Activated CD4-positive, alpha-beta T cell treated with anti-CD3 and anti-CD28 coated beads, Interleukin-2, Interleukin-4, amounts not matched to agents 100 ng/mL and 50 ng/mL, durations not matched to agents 16 hours and 8 hours (primary cell): ENCODE measurements at regions not wholly inside any gene's neighbourhood (a gene's known extent, or its start where the extent isn't known, plus 50 kb on each side); places are given as distances from the start of the nearest gene placed in this dataset.
"Not testable (repeated sequence)": the region's sequence is repeated elsewhere in the genome, so short reads cannot be mapped to it uniquely, and the experiment has no call there.

ENCODE experiments used
- DNase-seq: peaks from one replicate; pipeline ENCODE4 v3.0.0-alpha.2; 2020; ENCODE audit warnings: low spot score

DNA sequence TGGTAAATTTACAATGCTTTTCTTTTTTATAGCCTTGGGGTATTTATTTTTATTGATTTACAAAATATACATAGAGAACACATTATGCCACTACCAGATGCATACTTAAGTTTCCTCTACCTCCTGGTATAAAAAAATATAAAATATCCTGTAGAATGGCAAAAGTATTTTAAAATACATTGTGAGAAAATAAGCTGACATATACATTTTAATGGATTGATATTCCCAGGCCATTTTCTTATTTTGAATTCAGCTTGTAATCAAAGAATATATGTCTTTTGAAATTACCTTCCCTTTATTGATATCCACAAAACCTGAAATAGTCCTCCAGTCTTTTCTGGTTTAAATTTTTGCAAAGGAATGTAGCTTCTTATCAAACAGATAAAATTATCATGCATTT, 923.9 kb downstream of the CDH18 start:
- no peak for DNase-seq

DNA sequence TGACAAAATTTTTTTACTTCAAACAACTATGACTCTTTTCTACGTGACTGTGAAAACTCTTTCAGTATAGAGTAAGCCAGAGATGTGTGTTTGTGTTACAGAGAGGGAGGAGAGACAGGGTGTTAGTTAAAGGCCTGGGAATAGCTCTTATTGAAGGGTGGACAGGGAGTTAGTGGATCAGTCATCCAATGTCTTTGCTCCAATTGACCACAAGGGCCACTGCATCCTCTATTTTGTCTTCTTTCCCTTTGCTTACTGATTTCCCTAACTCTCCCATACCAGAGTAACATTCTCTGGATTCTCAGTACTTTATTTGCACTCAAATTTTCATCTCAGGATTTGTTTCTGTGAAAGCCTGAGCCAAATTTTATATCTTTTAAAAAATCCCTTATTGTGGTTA, 920.3 kb downstream of the CDH18 start:
- DNase-seq: no peak

DNA sequence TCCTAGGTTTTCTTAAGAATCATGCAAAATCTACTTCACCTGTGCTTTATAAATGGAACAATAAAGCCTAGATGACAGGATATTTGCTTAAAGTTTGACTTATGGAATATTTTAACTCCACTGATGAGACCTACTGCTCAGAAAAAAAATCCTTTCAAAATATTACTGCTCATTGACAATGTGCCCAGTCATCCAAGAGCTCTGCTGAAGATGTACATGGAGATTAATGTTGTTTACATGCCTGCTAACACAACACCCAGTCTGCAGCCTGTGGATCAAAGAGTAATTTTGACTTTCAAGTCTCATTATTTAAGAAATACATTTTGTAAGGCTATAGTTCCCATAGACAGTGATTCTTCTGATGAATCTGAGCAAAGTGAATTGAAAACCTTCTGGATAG, 889.6 kb downstream of the CDH18 start:
- DNase-seq: no peak

DNA sequence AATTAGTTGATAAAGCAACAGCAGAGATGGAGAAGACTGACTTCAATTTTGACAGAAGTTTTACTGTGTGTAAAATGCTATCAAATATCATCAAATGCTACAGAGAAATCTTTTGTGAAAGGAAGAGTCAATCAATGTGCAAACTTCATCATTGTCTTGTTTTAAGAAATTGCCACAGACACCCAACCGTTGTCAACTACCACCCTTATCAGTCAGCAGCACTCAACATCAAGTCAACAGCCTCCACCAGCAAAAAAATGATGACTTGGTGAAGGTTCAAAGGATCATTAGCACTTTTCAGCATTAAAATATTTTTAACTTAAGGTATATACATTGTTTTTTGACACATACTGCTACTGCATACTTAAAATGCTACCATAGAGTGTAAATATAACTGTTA, 888.8 kb downstream of the CDH18 start:
- no peak for DNase-seq

DNA sequence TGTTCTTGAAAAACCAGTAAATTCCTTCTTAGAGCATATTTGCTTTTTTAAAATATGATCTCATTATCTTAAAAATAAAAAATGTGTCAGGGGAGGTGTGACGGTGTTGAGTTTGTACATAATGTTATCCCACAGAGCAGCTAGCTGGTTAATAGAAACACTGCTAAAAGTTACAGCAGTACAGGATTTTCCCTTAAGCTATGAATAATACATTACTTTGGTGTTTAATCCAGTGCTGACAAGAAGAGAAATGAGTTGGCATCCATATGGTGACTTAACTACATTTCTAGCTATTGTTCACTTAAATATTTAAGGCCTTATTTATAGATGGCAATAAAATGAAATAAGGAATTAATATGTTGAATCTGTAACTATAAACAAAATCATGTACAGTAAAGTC, 883.1 kb downstream of the CDH18 start:
- DNase-seq: no peak

DNA sequence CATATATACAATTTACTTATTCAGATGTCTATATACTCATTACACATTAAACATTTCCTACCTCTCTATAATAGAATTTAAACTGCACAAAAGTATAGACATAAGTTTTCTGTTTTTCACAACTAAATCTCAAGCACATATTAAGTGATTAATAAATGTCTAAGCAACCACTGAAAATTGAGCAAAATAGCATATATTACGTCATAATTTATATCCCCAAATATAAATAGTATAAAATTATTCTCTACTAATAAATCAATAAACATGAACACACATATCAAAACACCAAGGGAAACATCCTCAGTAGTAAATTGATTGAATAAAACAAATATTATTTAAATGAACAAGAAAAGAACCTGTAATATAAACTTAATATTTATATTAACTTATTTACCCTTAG, 865.1 kb downstream of the CDH18 start:
- DNase-seq: no peak

DNA sequence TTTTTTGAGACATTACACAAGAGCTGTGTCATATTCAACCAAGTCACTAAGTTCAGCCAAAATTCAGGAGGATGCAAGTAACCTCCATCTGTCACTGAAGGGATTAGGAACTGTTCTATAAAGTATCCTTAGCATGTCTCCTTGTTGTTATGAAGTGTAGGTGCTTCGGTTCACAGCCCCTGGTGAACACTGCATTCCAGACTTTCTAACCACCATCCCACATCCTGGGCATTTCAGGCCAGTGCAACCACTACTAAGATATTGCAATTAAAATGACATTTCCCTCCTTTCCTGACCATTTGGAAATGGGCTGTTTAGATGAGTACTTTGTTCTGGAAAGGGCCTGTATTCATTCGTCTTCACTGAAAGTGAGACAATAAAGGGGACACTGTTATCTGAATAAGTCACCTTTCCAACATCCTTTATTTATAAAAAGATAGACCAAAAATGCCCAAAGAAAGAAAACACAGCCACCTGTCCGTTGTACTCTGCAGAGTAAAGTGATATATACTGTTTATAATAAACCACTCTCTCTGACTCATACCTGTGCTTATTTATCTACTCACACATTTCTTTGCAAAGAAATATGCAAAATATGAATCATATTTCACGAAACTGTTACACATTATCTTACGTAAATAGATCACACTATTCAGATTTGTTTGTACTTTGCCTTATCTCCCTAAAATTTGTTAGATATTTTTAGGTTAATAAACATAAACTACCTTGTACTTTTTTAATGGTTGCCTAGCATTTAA, 861.9 kb downstream of the CDH18 start:
- DNase-seq: no peak

DNA sequence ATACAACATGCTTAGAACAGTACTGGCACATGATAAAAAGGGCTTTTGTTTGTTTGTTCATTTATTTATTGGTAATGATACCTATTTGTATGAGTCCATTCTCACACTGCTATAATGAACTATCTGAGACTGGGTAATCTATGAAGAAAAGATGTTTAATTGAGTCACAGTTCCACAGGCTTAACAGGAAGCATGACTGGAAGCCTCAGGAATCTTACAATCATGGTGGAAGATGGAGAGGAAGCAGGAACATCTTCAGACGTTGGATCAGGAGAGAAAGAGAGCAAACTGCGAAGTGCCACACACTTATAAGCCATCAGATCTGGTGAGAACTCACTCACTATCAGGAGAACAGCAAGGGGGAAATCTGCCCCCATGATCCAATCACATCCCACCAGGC, 847.7 kb downstream of the CDH18 start:
- no peak for DNase-seq

DNA sequence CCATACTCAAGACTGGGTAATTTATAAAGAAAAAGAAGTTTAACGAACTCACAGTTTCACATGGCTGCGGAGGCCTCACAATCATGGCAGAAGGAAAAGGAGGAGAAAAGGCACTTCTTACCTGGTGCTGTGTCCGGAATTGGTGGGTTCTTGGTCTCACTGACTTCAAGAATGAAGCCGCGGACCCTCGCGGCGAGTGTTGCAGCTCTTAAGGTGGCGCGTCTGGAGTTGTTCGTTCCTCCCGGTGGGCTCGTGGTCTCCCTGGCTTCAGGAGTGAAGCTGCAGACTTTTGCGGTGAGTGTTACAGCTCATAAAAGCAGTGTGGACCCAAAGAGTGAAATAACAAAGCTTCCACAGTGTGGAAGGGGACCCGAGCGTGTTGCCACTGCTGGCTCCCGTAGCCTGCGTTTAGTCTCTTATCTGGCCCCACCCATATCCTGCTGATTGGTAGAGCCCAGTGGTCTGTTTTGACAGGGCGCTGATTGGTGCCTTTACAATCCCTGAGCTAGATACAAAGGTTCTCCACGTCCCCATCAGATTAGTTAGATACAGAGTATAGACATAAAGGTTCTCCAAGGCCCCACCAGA, 846.0 kb downstream of the CDH18 start:
- DNase-seq: not testable (repeated sequence)

DNA sequence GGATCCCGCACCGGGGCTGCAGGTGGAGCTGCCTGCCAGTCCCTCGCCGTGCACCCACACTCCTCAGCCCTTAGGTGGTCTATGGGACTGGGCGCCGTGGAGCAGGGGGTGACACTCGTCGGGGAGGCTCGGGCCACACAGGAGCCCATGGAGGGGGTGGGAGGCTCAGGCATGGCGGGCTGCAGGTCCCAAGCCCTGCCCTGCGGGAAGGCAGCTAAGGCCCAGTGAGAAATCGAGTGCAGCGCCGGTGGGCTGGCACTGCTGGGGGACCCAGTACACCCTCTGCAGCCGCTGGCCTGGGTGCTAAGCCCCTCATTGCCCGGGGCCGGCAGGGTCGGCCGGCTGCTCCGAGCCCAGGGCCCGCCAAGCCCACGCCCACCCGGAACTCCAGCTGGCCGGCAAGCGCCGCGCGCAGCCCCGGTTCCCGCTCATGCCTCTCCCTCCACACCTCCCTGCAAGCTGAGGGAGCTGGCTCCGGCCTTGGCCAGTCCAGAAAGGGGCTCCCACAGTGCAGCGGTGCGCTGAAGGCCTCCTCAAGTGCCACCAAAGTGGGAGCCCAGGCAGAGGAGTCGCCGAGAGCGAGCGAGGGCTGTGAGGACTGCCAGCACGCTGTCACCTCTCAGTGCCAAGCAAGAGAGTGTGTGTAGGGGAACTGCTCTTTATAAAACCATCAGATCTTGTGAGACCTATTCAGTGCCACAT, 845.1 kb downstream of the CDH18 start:
- DNase-seq: not testable (repeated sequence)

DNA sequence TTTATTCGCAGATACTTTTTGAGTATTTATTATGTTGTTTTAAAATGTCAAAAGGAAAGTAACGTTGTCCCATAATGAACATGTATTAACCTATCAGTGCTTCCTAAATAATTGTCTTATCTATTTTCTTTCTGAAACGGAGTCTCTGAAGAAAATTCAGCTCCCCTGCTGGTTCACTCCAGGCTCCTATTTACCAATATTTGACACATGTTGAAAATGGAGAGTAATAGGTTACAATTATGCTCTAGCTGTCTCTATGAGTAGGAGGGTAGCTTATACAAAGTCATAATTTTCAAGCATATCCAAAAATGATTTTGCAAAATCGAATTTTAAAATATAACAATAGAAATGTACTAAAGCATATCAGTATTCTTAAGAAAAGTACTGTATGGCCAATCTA, 844.1 kb downstream of the CDH18 start:
- no peak for DNase-seq

DNA sequence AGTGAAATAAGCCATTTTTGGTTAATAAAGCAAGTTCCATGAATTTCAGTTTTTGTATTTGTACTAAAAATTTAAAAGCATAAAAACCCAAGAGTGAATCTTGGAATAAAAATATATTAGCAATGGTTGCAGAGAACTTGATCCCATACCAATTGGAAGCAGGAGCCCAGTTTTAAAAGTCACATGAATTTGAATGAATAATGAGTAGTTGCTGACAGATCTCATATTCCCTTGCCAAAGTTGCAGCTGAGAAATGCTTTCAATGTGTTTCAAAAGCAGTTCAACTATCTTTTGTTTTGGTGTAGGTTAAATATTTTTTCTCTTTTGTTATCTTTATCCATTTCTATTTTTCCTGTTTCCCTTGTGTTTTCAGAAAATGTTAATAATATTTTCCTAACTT, 818.6 kb downstream of the CDH18 start:
- no peak for DNase-seq

DNA sequence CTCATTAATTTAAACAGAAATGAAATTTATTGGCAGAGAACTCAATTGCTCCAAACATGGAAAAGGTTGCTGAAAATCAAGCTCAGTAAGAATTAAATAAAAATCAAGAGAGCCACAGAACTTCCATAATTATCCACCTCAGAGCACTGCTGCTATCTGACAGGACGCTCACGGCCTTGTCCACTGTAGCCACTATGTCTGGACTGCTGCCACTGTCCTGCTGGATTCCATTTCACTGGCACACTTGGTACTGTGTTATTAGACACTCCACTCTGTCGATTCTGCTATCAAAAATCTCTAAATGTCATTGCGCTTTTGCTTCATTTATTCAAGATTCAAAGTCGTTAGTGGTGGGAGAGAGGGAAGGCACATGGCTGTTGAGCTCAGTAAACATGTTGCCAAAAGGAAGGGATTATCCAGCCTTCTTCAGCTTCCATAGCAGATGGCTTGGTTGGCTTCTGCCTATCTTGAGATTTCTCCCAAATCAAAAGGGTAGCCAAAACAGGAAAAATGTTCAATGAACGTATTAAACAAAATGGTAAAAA, 815.0 kb downstream of the CDH18 start:
- DNase-seq: no peak

DNA sequence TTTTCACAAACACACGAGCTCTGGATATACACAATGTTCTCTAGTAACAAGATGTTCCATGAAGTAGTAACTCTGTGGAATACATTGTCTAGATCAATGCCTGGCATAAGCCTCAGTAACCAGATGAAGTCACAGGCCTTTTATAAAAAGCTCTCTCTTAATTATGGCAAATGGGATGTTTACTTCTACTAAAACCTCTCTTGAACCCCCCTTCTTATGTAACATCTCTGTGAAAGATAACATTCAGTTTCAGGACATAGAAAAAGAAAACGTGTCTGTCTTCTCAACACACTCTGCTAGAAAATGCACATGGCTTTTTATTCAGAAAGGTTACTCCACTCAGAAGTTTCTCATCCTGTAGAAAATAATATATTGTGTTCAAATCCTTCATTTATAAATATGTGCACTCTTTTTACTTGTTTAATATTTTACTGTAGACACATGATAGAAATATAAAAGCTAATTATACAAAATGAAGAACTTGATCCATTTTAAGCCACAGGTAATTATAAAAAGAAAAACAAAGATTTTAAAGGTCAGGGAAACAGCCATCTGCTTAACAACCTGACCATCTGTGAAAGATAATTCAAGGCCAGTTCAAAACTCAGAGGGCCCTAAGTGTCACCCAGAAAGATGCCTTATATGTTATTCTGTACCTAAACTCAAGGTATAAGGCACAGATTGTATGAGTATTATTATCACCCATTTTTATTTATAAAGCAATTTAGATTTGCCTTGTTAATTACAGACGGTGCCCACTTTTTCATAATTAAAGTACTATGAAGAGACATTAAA, 812.0 kb downstream of the CDH18 start:
- DNase-seq: no peak

DNA sequence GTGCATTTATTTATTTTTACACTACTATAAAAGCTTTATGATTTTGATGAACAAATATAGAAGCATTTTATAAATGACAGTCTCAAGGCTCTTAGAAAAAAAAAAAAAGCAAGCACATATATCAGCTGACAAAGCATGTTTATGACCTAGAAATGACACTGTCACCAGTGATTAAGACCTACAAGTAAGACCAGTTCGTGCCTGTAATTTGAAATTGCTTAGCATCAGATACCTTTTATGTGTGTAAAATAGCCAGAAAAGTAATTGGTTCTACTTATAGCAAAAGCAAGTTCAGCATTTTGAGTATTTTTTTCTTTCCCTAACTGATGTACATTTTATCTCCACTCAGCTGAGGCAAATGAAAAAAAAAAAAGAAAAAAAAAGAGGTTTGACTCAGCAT, 808.4 kb downstream of the CDH18 start:
- DNase-seq: no peak

DNA sequence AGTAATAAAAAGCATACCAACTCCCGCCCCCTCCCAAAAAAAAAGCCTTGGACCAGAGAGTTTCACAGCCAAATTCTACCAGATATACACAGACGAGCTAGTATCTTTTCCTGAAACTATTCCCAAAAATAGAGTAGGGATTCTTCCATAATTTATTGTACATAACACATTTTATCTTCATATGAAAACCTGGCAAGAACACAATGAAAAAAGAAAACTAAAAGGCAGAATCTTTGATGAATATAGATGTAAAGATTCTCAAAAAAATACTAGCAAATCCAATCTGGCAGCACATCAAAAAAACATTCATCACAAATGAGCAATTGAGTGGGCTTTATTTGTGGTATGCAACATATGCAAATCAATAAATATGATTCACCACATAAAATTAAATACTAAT, 798.8 kb downstream of the CDH18 start:
- no peak for DNase-seq

DNA sequence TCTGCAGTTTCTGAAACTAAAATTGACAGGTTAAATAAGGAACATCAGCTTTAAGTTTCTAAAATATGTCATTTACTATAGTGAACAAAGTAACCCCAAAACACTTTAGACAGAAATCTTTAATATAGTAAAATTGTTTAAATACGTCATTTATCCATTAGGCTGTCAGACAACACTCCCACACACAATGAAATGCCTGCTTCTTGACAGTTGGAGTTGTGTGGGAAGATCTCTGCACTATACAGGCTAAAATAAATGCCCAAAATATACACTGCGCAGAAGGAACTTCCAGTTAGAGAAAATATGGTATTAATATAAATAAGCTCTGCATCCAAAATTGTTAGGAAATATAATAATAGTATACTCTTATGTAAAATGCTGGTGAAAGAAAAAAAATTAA, 794.4 kb downstream of the CDH18 start:
- DNase-seq: no peak

DNA sequence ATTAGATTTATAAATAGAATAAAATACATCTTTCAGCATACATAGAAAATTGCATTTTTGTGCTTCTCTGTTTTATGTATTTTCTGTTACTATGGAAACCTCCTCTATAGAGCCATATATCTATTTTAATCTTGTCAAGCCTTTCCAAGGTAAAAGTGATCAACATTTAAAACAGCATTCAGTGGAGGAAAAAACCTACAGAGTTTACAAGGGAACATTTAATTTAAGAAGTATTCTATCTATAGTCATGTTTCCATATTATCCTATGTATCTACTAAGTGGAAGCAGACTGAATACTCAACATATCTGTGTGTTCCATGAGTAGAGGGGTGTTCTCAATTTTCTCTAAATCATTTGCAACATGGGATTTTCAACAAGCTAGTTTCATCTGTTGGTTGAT, 791.4 kb downstream of the CDH18 start:
- DNase-seq: no peak

DNA sequence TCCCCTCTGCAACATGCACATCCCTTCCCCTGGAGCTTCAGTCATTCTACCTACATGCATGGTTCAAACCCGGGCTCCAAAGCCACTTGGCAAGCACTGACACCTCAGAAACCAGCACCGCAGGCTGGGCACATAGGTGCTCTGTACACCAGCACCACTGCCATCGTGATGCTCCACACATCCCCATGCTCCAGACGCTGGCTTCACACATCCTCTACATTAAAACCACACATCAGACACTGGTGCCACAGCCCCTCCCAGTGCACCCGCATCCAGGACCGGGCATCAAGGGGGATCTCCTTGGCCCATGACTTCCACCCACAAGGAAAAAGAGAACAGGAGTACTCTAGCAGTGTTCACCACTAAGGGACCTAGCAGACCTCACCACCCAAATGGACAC, 787.7 kb downstream of the CDH18 start:
- DNase-seq: no peak

DNA sequence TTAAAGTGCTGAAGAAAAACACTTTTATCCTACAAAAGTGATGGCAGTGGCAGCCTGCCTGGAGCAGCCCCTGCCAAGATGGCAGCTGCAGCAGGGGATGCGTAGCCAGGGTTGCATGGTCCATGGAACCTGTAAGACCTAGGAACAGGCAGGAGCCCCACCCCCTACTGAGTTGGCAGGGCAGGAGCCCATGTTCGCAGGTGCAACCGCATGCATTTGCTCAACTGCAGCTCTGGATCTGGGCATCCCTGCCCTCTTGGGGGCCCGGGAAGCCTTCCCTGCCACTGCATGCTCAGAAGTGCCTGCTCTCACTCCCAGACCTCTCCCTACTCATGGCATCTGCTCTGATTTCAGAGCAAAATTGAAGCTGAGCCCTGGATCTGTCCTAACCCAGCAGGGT, 779.6 kb downstream of the CDH18 start:
- no peak for DNase-seq

DNA sequence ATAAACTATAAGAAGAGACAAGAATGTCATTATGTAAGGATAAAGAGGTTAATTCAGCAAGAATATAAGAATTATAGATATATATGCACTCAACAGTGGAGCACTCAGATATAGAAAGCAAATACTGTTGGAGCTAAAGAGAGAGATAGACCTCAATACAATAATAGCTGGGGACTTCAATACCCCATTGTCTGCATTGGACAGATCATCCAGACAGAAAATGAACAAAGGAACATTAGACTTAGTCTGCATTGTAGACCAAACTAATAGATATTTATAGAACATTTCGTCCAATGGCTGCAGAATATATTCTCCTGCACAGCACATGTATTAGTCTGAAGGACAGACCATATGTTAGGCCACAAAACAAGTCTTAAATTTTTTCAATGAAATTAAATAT, 777.1 kb downstream of the CDH18 start:
- DNase-seq: no peak

DNA sequence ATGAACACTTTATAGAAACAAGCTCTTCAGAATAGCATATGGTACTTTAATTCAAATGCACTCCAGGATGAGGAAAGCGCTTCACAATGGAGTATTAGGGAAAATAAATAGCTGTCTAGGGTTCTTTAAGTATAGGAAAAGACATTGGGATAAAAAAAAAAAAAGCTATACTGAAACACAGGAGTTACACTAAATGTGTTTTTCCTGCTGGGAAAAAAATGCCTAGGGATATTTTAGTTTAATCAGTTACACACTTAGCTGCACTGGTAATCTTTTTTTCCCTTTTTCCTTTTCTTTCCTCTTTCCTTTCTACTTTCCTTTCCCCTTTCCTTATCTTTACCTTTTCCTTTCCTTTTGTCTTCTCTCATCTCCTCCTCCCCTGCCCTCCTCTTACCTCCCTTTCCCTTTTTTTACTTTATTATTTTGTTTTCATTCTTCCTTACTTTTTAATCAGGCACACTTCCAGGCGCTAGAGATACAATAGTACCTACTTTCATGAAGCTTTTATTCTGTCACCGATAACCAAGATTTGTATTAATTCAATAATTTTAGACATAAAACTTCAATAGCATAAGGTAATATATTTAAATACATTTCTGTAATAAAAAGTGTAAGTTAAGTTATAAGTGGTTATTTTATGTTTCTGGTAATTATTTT, 758.7 kb downstream of the CDH18 start:
- DNase-seq: no peak
